Esophagus muscularis mucosa (tissue), 4 donors: ENCODE measurements at regions not wholly inside any gene's neighbourhood (a gene's known extent, or its start where the extent isn't known, plus 50 kb on each side); places are given as distances from the start of the nearest gene placed in this dataset.

ENCODE experiments used
- EP300 ChIP-seq: sonication (generic); formaldehyde crosslinking; IDR thresholded peaks from one replicate; pipeline ENCODE4 v1.6.1; 2017; ENCODE audit warnings: antibody characterized with exemption
- POLR2A ChIP-seq: fragments of 450-650 bp; IDR thresholded peaks from one replicate; pipeline ENCODE4 v1.6.1; 2017; ENCODE audit warnings: antibody characterized with exemption, moderate library complexity, mild to moderate bottlenecking, low read depth
- TF ChIP-seq, protein P1 (sequence below), 3 experiments: fragments of 200-600 bp in 2 of 3; fragments of 450-650 bp in 1 of 3; sonication (generic) in 2 of 3; IDR thresholded peaks; one replicate each; pipeline ENCODE4 v1.5.1; 2017 to 2019; ENCODE audit warnings: antibody characterized with exemption in 3 of 3, mild to moderate bottlenecking in 2 of 3, moderate library complexity in 1 of 3

DNA sequence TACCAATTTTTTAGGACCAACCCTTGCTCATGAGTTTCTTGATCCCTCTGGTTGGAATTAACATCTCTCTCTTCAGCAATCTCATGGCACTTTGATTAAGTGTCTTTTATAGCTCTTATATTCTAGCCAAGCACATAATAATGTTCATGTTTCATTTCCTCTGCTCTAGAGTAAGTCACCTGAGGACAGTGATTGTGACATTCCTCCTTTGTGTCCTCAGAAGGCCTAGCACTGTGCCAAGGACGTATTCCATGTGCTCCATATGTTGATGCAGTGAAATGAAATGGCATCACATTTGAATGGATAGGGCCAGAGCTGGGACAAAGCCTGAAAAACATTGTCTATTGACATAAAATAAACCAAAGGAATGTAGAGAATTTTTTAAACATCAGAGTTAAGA is 322.8 kb upstream of the PRICKLE1 start:
- TF ChIP-seq POLR2A (no peak), EP300 (no peak)
- TF ChIP-seq, protein P1, sequence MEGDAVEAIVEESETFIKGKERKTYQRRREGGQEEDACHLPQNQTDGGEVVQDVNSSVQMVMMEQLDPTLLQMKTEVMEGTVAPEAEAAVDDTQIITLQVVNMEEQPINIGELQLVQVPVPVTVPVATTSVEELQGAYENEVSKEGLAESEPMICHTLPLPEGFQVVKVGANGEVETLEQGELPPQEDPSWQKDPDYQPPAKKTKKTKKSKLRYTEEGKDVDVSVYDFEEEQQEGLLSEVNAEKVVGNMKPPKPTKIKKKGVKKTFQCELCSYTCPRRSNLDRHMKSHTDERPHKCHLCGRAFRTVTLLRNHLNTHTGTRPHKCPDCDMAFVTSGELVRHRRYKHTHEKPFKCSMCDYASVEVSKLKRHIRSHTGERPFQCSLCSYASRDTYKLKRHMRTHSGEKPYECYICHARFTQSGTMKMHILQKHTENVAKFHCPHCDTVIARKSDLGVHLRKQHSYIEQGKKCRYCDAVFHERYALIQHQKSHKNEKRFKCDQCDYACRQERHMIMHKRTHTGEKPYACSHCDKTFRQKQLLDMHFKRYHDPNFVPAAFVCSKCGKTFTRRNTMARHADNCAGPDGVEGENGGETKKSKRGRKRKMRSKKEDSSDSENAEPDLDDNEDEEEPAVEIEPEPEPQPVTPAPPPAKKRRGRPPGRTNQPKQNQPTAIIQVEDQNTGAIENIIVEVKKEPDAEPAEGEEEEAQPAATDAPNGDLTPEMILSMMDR (IDR thresholded peaks at IDR 0.05) = no peak
